HAP-1 (cell line): ENCODE measurements at regions not wholly inside any gene's neighbourhood (a gene's known extent, or its start where the extent isn't known, plus 50 kb on each side); places are given as distances from the start of the nearest gene placed in this dataset.

Source experiments
- DNase-seq, 2 experiments: peaks; one replicate each; pipeline ENCODE4 v3.0.0-alpha.2; 2016 to 2020; ENCODE audit warnings: low spot score in 2 of 2
- H3K27me3 ChIP-seq: fragments of 250-450 bp; sonication (Bioruptor Pico); 2 replicates; pipeline ENCODE4 v1.5.1; 2020; ENCODE audit warnings: low read depth, mild to moderate bottlenecking, moderate library complexity
- H3K36me3 ChIP-seq: fragments of 250-450 bp; sonication (Bioruptor Pico); replicated peaks from 2 replicates; pipeline ENCODE4 v1.5.1; 2020; ENCODE audit warnings: mild to moderate bottlenecking
- H3K4me1 ChIP-seq: fragments of 250-450 bp; sonication (Bioruptor Pico); 2 replicates; pipeline ENCODE4 v1.5.1; 2020; ENCODE audit warnings: mild to moderate bottlenecking
- H3K4me3 ChIP-seq: fragments of 250-450 bp; sonication (Bioruptor Pico); 2 replicates; pipeline ENCODE4 v1.5.1; 2020; ENCODE audit warnings: mild to moderate bottlenecking, moderate library complexity
- H3K9me3 ChIP-seq: fragments of 250-450 bp; sonication (Bioruptor Pico); 2 replicates; pipeline ENCODE4 v1.5.1; 2020; ENCODE audit warnings: mild to moderate bottlenecking, moderate library complexity
- in situ Hi-C: fragments of 300-500 bp; cut with MboI; formaldehyde crosslinking; loops from 3 replicates; pipeline ENCODE4 v1.14.3; 2020; ENCODE audit warnings: low sequenced_read_pairs, inconsistent platforms, mixed read lengths

DNA sequence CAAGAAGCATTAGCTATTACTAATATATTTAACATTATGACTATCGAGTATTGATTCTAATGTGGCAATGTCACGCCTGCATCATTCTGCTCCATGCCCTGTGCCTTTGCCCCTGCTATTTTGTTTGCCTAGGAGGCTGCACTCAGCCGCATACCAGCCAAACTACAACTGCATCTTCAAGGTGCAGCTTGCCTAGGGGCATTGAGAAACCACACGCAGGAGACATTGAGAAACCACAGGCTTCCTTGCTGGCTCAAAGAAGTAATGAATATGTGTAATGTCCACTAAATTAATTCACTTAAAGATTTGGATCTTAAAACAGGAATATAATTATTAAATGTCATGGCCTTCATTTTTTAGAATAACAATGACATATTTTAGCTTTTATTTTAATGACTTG, 683.6 kb upstream of the TENM3 start:
- DNase-seq, result no peak
- no peak overlapping the region for H3K4me3 ChIP-seq
- no peaks in the 10 kb centered on the region for H3K9me3 ChIP-seq
- in situ Hi-C loops, result loop anchor here (25.0 kb wide), 1 partner anchor 1253 kb away; no protein-coding TSS in a partner anchor
- no peaks in the 10 kb centered on the region for H3K36me3 ChIP-seq
- no peaks in the 10 kb centered on the region; the same call in 1 of the 2 replicates for H3K4me1 ChIP-seq
- no peaks in the 10 kb centered on the region for H3K27me3 ChIP-seq

- no peaks in the 10 kb centered on the region for H3K9me3 ChIP-seq
- no peak for DNase-seq
These were observed 680.8 kb upstream of the TENM3 start for GRCh38 chr4:181562399-181562798.

GRCh38 chr4:181564625-181565024, 678.6 kb upstream of the TENM3 start:
- Histone ChIP-seq H3K4me3 (no peak overlapping the region), H3K4me1 (no peaks in the 10 kb centered on the region), H3K27me3 (no peaks in the 10 kb centered on the region), H3K36me3 (no peaks in the 10 kb centered on the region), H3K9me3 (no peaks in the 10 kb centered on the region)
- no peak for DNase-seq
- in situ Hi-C loops, result loop anchor here (25.0 kb wide), 1 partner anchor 1248 kb away; no protein-coding TSS in a partner anchor

More at GRCh38 chr4:181562399-181562798, 680.8 kb upstream of the TENM3 start:
- Histone ChIP-seq H3K36me3 (no peaks in the 10 kb centered on the region), H3K4me3 (no peak overlapping the region), H3K4me1 (no peaks in the 10 kb centered on the region; the same call in 1 of the 2 replicates), H3K27me3 (no peaks in the 10 kb centered on the region)
- in situ Hi-C loops, result loop anchor here (25.0 kb wide), 1 partner anchor 1250 kb away; no protein-coding TSS in a partner anchor

DNA sequence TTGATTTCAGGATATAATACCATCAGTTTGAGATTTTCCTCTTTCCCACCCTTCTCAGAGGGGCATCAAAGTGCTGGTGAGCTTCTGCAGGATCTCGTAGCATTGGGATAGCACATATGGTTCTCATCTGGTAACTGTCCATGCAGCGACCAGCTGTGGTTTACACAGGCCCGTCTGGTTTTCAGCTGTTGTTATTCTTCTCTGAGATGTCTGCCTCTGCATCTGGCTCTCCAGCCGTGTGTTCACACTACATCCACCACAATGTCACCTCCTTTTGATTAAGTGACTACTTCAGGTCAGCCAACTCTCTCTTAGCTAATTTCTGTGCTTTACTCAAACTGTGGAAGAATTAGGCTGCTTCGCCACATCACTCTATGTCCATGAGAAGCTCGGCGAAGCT, 676.7 kb upstream of the TENM3 start:
- Histone ChIP-seq H3K4me3 (no peak overlapping the region), H3K9me3 (no peaks in the 10 kb centered on the region), H3K36me3 (no peaks in the 10 kb centered on the region), H3K27me3 (no peaks in the 10 kb centered on the region), H3K4me1 (no peaks in the 10 kb centered on the region)
- DNase-seq, result no peak
- in situ Hi-C loops, result loop anchor here (25.0 kb wide), 1 partner anchor 1246 kb away; no protein-coding TSS in a partner anchor

- no peaks in the 10 kb centered on the region for H3K27me3 ChIP-seq
- DNase-seq, result peak in 1 of 2 experiments; percentile 55
- no peaks in the 10 kb centered on the region for H3K36me3 ChIP-seq
- no peaks in the 10 kb centered on the region for H3K4me1 ChIP-seq
- H3K4me3 ChIP-seq, result no peak overlapping the region
- H3K9me3 ChIP-seq, result no peaks in the 10 kb centered on the region
- in situ Hi-C loops, result loop anchor here (25.0 kb wide), 1 partner anchor 1243 kb away; no protein-coding TSS in a partner anchor
These were observed 673.6 kb upstream of the TENM3 start for GRCh38 chr4:181569553-181569952.

DNA sequence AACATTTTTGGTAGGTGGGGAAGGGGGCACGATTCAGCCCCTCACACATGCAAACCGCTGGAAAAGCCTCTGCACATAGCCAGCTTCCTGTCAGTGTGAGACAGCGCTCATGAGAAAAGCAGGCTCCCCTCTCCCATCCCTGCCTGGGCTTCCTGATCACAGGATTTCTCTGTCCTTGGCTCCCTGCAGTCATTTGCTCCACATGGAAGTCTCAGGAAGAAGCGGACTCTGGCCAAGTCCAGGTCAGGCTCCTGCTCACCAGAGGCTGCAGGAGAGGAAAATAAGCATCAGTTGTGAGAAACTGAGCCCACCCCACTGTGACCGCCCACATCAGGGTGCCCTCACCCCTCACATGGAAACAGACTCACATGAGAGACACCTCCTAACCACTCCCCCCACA, 664.3 kb upstream of the TENM3 start:
- no peaks in the 10 kb centered on the region for H3K4me1 ChIP-seq
- in situ Hi-C loops, result no loop called here

GRCh38 chr4:181579486-181579885, 663.7 kb upstream of the TENM3 start:
- no peaks in the 10 kb centered on the region for H3K27me3 ChIP-seq
- DNase-seq, result no peak

More for the DNA sequence above, 664.3 kb upstream of the TENM3 start:
- H3K27me3 ChIP-seq, result no peaks in the 10 kb centered on the region
- no peak overlapping the region for H3K4me3 ChIP-seq
- no peaks in the 10 kb centered on the region for H3K9me3 ChIP-seq
- H3K36me3 ChIP-seq, result no peaks in the 10 kb centered on the region
- no peak for DNase-seq

GRCh38 chr4:181581983-181582382, 661.2 kb upstream of the TENM3 start:
- in situ Hi-C loops, result no loop called here
- no peaks in the 10 kb centered on the region for H3K27me3 ChIP-seq
- DNase-seq, result peak; percentile 14 to 40

More at GRCh38 chr4:181579486-181579885, 663.7 kb upstream of the TENM3 start:
- Histone ChIP-seq H3K4me3 (no peak overlapping the region), H3K4me1 (no peaks in the 10 kb centered on the region), H3K36me3 (no peaks in the 10 kb centered on the region), H3K9me3 (no peaks in the 10 kb centered on the region)
- in situ Hi-C loops, result no loop called here

DNA sequence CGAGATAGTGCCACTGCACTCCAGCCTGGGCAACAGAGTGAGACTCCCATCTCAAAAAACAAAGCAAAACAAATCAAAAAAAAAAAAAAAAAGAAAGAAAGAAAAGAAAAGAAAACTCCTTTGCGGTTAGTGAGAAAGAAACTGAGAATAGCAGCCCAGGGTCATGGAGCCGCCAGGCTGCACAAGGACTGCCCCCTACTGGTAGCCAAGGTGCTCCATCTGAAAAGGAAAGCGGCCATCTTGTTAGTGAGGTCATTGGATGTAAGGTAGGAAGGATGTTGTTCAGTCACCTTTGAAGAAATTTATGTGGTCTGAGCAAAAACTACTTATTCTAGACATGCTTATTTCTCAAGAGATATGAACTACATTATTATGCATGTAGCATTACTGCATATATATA, 660.6 kb upstream of the TENM3 start:
- no peaks in the 10 kb centered on the region for H3K27me3 ChIP-seq
- peak in 1 of 2 experiments; percentile 29 for DNase-seq
- no peaks in the 10 kb centered on the region for H3K36me3 ChIP-seq
- H3K4me3 ChIP-seq, result no peak overlapping the region
- H3K4me1 ChIP-seq, result no peaks in the 10 kb centered on the region
- H3K9me3 ChIP-seq, result no peaks in the 10 kb centered on the region
- in situ Hi-C loops, result no loop called here

More at GRCh38 chr4:181581983-181582382, 661.2 kb upstream of the TENM3 start:
- Histone ChIP-seq H3K36me3 (no peaks in the 10 kb centered on the region), H3K4me1 (no peaks in the 10 kb centered on the region), H3K4me3 (no peak overlapping the region), H3K9me3 (no peaks in the 10 kb centered on the region)

DNA sequence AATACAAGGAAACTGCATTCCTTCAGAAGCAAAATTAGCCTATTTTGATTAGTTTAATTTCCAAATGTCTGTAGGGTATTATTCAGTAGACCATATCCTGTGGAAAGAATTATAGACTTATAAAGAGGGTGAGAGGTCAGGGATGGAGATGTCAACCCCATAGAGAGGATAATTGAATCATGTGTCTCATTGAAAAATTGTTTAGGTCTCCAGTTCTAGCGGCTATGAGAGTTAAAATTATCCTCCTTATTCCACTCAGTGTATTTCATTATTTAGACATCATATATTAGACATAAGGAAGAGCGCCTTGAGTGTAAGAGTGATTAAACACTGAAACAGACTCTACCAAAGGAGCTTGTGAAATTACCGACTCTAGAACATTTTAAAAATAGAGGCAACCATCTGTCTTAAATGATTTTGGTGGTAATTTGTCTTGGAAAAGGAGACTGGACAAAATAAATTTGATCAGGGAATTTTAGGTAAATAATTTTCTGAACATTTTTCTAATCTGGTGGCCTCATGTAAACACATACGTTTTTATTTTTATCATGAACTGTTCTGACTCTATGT, 654.4 kb upstream of the TENM3 start:
- DNase-seq, result no peak
- Histone ChIP-seq H3K4me3 (no peak overlapping the region), H3K9me3 (no peaks in the 10 kb centered on the region), H3K4me1 (no peaks in the 10 kb centered on the region), H3K36me3 (no peaks in the 10 kb centered on the region), H3K27me3 (no peaks in the 10 kb centered on the region)
- in situ Hi-C loops, result no loop called here

DNA sequence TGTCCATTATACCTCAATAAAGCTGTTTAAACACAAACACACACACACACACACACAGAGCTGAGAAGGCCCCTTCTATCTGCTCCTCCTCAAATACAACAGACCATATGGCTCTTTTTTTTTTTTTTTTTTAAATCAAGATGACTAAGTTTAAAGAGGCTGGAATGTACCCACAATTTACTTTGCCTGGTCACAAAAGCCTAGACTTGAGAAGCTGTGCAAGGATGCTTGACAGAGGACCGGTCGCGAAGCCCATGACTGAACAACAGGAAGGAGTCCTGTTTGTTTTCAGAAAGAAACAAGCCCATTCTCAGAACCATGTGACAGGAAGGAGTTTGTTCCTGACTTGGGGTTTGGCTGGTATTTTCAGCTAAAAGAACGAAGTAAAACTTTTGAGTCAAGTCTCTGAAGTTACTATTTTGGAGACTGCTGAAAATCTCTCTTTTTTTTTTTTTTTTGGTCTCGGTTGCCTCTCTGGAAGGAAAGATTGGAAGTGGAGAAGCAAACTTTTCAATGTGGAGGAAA, 650.9 kb upstream of the TENM3 start:
- Histone ChIP-seq H3K4me3 (no peak overlapping the region), H3K27me3 (no peaks in the 10 kb centered on the region), H3K36me3 (no peaks in the 10 kb centered on the region), H3K4me1 (no peaks in the 10 kb centered on the region), H3K9me3 (no peaks in the 10 kb centered on the region)
- DNase-seq, result no peak
- in situ Hi-C loops, result no loop called here

- Histone ChIP-seq H3K4me3 (no peak overlapping the region), H3K4me1 (no peaks in the 10 kb centered on the region), H3K27me3 (no peaks in the 10 kb centered on the region), H3K9me3 (no peaks in the 10 kb centered on the region), H3K36me3 (no peaks in the 10 kb centered on the region)
- no peak for DNase-seq
- in situ Hi-C loops, result no loop called here
These were observed 649.5 kb upstream of the TENM3 start for GRCh38 chr4:181593703-181594102.

DNA sequence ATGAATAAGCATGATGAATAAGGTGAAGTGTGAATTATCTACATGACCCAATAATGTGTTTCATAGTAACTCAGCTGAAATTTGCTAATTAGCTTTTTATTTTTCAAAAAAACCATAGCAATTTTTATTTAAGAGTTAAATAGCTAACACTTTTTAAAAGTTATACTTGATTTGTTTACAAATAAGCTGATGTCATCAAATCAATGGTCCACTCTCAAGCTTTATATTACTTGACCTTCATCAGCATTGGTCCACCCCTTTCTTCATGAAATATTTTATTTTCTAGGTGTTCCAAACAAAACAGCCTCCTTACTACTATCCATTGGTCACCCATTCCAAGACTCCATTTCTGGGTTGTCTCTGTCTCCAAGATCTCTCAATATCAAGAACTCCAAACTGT, 649.0 kb upstream of the TENM3 start:
- Histone ChIP-seq H3K36me3 (no peaks in the 10 kb centered on the region), H3K4me1 (no peaks in the 10 kb centered on the region), H3K27me3 (no peaks in the 10 kb centered on the region), H3K4me3 (no peak overlapping the region), H3K9me3 (no peaks in the 10 kb centered on the region)
- in situ Hi-C loops, result no loop called here
- no peak for DNase-seq

DNA sequence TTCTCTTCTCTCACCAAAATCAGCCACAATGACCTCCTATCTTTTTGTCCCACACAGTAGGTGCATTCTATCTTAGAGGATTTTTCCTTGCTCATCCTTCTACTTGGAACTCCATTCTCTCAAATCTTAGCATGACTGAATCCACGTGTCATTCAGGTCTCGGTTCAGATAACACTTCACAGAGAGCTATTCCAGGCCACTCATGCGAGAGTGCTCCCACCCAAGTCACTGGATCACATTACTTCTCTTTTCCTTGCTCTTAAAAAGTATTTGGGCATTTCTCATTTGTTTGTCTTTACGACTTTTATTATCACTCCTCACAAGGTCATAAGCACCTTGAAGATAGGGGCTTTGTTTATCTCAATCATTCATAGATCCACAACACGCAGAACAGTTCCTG, 647.5 kb upstream of the TENM3 start:
- in situ Hi-C loops, result no loop called here
- Histone ChIP-seq H3K4me3 (no peak overlapping the region), H3K4me1 (no peaks in the 10 kb centered on the region), H3K36me3 (no peaks in the 10 kb centered on the region), H3K9me3 (no peaks in the 10 kb centered on the region), H3K27me3 (no peaks in the 10 kb centered on the region)
- no peak for DNase-seq
